HG02610 (cell line): ENCODE measurements at regions not wholly inside any gene's neighbourhood (a gene's known extent, or its start where the extent isn't known, plus 50 kb on each side); places are given as distances from the start of the nearest gene placed in this dataset.
"Not testable (repeated sequence)": the region's sequence is repeated elsewhere in the genome, so short reads cannot be mapped to it uniquely, and the experiment has no call there.

ENCODE experiments used
- ATAC-seq: cut with Tn5 transposase; IDR thresholded peaks from one replicate; pipeline ENCODE4 v1.9.1; 2021; ENCODE audit warnings: mild to moderate bottlenecking, moderate library complexity; ENCODE audit not compliant: unreplicated experiment

- ATAC-seq = not testable (repeated sequence)
Measured at GRCh38 chr17:45585794-45586650, 95.5 kb upstream of the PLEKHM1 start.

- not testable (repeated sequence) for ATAC-seq
Measured at GRCh38 chr17:45586651-45586934, 96.1 kb upstream of the PLEKHM1 start.

GRCh38 chr17:45592433-45592923 is 102.0 kb upstream of the PLEKHM1 start:
- ATAC-seq = not testable (repeated sequence)

- not testable (repeated sequence) for ATAC-seq
Measured at GRCh38 chr17:45596347-45596746, 105.8 kb upstream of the PLEKHM1 start.

- not testable (repeated sequence) for ATAC-seq
Measured at GRCh38 chr17:45600052-45601012, 109.8 kb upstream of the PLEKHM1 start.

- ATAC-seq = not testable (repeated sequence)
Measured at GRCh38 chr17:45601013-45601412, 110.5 kb upstream of the PLEKHM1 start.

GRCh38 chr17:45601605-45602539 is 111.4 kb upstream of the PLEKHM1 start:
- ATAC-seq = not testable (repeated sequence)

- ATAC-seq = not testable (repeated sequence)
Measured at GRCh38 chr17:45605751-45606150, 115.2 kb upstream of the PLEKHM1 start.

GRCh38 chr17:45619984-45620405 is 129.5 kb upstream of the PLEKHM1 start:
- peak; percentile 99 for ATAC-seq

- ATAC-seq = peak; percentile 36
Measured at GRCh38 chr17:45620468-45620867, 129.9 kb upstream of the PLEKHM1 start.

- ATAC-seq = not testable (repeated sequence)
Measured at GRCh38 chr17:45621087-45621486, 130.6 kb upstream of the PLEKHM1 start.

GRCh38 chr17:45622295-45622694 is 131.8 kb upstream of the PLEKHM1 start:
- ATAC-seq = not testable (repeated sequence)

GRCh38 chr17:45628019-45628418 is 137.5 kb upstream of the PLEKHM1 start:
- no peak for ATAC-seq

GRCh38 chr17:45631941-45632340 is 141.4 kb upstream of the PLEKHM1 start:
- ATAC-seq = no peak

GRCh38 chr17:45639297-45639849 is 144.7 kb upstream of the CRHR1 start:
- ATAC-seq = no peak

GRCh38 chr17:45640141-45640850 is 143.8 kb upstream of the CRHR1 start:
- ATAC-seq = no peak

GRCh38 chr17:45641541-45641940 is 142.6 kb upstream of the CRHR1 start:
- no peak for ATAC-seq

GRCh38 chr17:45643591-45643990 is 140.5 kb upstream of the CRHR1 start:
- no peak for ATAC-seq

- not testable (repeated sequence) for ATAC-seq
Measured at GRCh38 chr17:45644637-45645036, 139.5 kb upstream of the CRHR1 start.
